BLaER1 treated with 17β-estradiol and CSF1 and Interleukin-3, amounts not matched to agents 10 nM and 100 nM (cell line): ENCODE measurements at regions not wholly inside any gene's neighbourhood (a gene's known extent, or its start where the extent isn't known, plus 50 kb on each side); places are given as distances from the start of the nearest gene placed in this dataset.

ENCODE experiments used
- H3K27ac ChIP-seq, 11 experiments: shearing (Covaris generic); formaldehyde crosslinking; 2 replicates each; pipeline ENCODE4 v1.8.1; 2022
- H3K27me3 ChIP-seq, 11 experiments: shearing (Covaris generic); formaldehyde crosslinking; 2 replicates each; pipeline ENCODE4 v1.8.1; 2022
- H3K36me3 ChIP-seq, 11 experiments: shearing (Covaris generic); formaldehyde crosslinking; 2 replicates each; pipeline ENCODE4 v1.8.1; 2022
- H3K4me1 ChIP-seq, 10 experiments: shearing (Covaris generic); formaldehyde crosslinking; 2 replicates each; pipeline ENCODE4 v1.8.1; 2022
- H3K4me2 ChIP-seq, 11 experiments: shearing (Covaris generic); formaldehyde crosslinking; 2 replicates each; pipeline ENCODE4 v1.8.1; 2022
- H3K4me3 ChIP-seq, 10 experiments: shearing (Covaris generic); formaldehyde crosslinking; 2 replicates each; pipeline ENCODE4 v1.8.1; 2022
- H3K9ac ChIP-seq, 11 experiments: shearing (Covaris generic); formaldehyde crosslinking; 2 replicates each; pipeline ENCODE4 v1.8.1; 2022
- H3K9me3 ChIP-seq, 11 experiments: shearing (Covaris generic); formaldehyde crosslinking; replicated peaks in 1 of 11; 2 replicates each; pipeline ENCODE4 v1.8.1; 2022
- H4K20me1 ChIP-seq, 11 experiments: shearing (Covaris generic); formaldehyde crosslinking; 2 replicates each; pipeline ENCODE4 v1.8.1; 2022
- Cebpa-rat ChIP-seq, 11 experiments: shearing (Covaris generic); IDR thresholded peaks; 2 replicates each; pipeline ENCODE4 v1.8.1; 2022

GRCh38 chr4:120314969-120315368, 248.3 kb upstream of the MAD2L1 start:
- Histone ChIP-seq H3K27me3 (no peaks in the 10 kb centered on the region), H3K27ac (no peak overlapping the region), H3K9me3 (peaks cover 0 to 8% (median 0%) of the 10 kb centered on the region in 11 experiments; a peak in 5 of 22 replicates), H3K4me1 (peaks cover 0 to 21% (median 9%) of the 10 kb centered on the region in 10 experiments; a peak in 14 of 20 replicates), H4K20me1 (no peaks in the 10 kb centered on the region), H3K9ac (no peak overlapping the region), H3K4me3 (no peak overlapping the region), H3K36me3 (no peaks in the 10 kb centered on the region), H3K4me2 (no peak overlapping the region)
- no peak for TF ChIP-seq Cebpa-rat (IDR thresholded peaks at IDR 0.05)

GRCh38 chr4:120304801-120305200, 238.2 kb upstream of the MAD2L1 start:
- peaks cover 0 to 14% (median 0%) of the 10 kb centered on the region in 10 experiments; a peak in 3 of 20 replicates for H3K4me1 ChIP-seq
- H3K4me3 ChIP-seq: no peak overlapping the region
- no peaks in the 10 kb centered on the region for H3K9me3 ChIP-seq
- no peak for TF ChIP-seq Cebpa-rat (IDR thresholded peaks at IDR 0.05)
- H4K20me1 ChIP-seq: no peaks in the 10 kb centered on the region
- no peak overlapping the region for H3K9ac ChIP-seq
- H3K4me2 ChIP-seq: no peak overlapping the region; a peak in 1 of 22 replicates
- H3K36me3 ChIP-seq: no peaks in the 10 kb centered on the region
- H3K27ac ChIP-seq: no peak overlapping the region
- H3K27me3 ChIP-seq: no peaks in the 10 kb centered on the region

GRCh38 chr4:120299631-120300030, 233.0 kb upstream of the MAD2L1 start:
- peaks cover 0 to 21% (median 0%) of the 10 kb centered on the region in 10 experiments; a peak in 3 of 20 replicates for H3K4me1 ChIP-seq
- no peaks in the 10 kb centered on the region for H3K27me3 ChIP-seq
- no peaks in the 10 kb centered on the region for H3K36me3 ChIP-seq
- no peaks in the 10 kb centered on the region for H4K20me1 ChIP-seq
- no peaks in the 10 kb centered on the region for H3K9me3 ChIP-seq
- TF ChIP-seq Cebpa-rat (IDR thresholded peaks at IDR 0.05): no peak
- H3K4me2 ChIP-seq: no peak overlapping the region
- H3K4me3 ChIP-seq: no peak overlapping the region
- no peak overlapping the region for H3K27ac ChIP-seq
- no peak overlapping the region for H3K9ac ChIP-seq

- TF ChIP-seq Cebpa-rat (IDR thresholded peaks at IDR 0.05): no peak
- Histone ChIP-seq H3K4me2 (no peak overlapping the region), H3K9ac (no peak overlapping the region), H4K20me1 (no peaks in the 10 kb centered on the region), H3K4me3 (no peak overlapping the region), H3K27me3 (no peaks in the 10 kb centered on the region), H3K9me3 (no peaks in the 10 kb centered on the region), H3K4me1 (peaks cover 0 to 9% (median 0%) of the 10 kb centered on the region in 10 experiments; a peak in 2 of 20 replicates), H3K27ac (no peak overlapping the region), H3K36me3 (no peaks in the 10 kb centered on the region)
Measured at GRCh38 chr4:120293341-120293740, 226.7 kb upstream of the MAD2L1 start.

GRCh38 chr4:120291541-120291940, 224.9 kb upstream of the MAD2L1 start:
- no peaks in the 10 kb centered on the region for H3K4me1 ChIP-seq
- H3K27ac ChIP-seq: no peak overlapping the region
- no peak overlapping the region for H3K9ac ChIP-seq
- no peak overlapping the region for H3K4me2 ChIP-seq
- no peaks in the 10 kb centered on the region for H3K36me3 ChIP-seq
- TF ChIP-seq Cebpa-rat (IDR thresholded peaks at IDR 0.05): no peak
- no peaks in the 10 kb centered on the region for H4K20me1 ChIP-seq
- H3K4me3 ChIP-seq: no peak overlapping the region
- no peaks in the 10 kb centered on the region for H3K9me3 ChIP-seq
- no peaks in the 10 kb centered on the region for H3K27me3 ChIP-seq

GRCh38 chr4:120290553-120290952, 223.9 kb upstream of the MAD2L1 start:
- Histone ChIP-seq H3K9me3 (no peaks in the 10 kb centered on the region), H3K4me3 (no peak overlapping the region), H3K4me2 (no peak overlapping the region), H3K27me3 (no peaks in the 10 kb centered on the region), H4K20me1 (no peaks in the 10 kb centered on the region), H3K36me3 (no peaks in the 10 kb centered on the region), H3K27ac (no peak overlapping the region), H3K9ac (no peak overlapping the region), H3K4me1 (no peaks in the 10 kb centered on the region)
- no peak for TF ChIP-seq Cebpa-rat (IDR thresholded peaks at IDR 0.05)

- TF ChIP-seq Cebpa-rat (IDR thresholded peaks at IDR 0.05): no peak
- H3K27ac ChIP-seq: no peak overlapping the region
- H3K4me3 ChIP-seq: no peak overlapping the region
- H4K20me1 ChIP-seq: no peaks in the 10 kb centered on the region
- H3K27me3 ChIP-seq: no peaks in the 10 kb centered on the region
- H3K9me3 ChIP-seq: no peaks in the 10 kb centered on the region
- H3K4me2 ChIP-seq: no peak overlapping the region
- H3K9ac ChIP-seq: no peak overlapping the region
- H3K36me3 ChIP-seq: no peaks in the 10 kb centered on the region
- no peaks in the 10 kb centered on the region for H3K4me1 ChIP-seq
Measured at GRCh38 chr4:120286813-120287212, 220.2 kb upstream of the MAD2L1 start.

GRCh38 chr4:120281581-120281980, 214.9 kb upstream of the MAD2L1 start:
- Histone ChIP-seq H3K4me1 (no peaks in the 10 kb centered on the region), H3K27me3 (no peaks in the 10 kb centered on the region), H4K20me1 (no peaks in the 10 kb centered on the region), H3K9ac (no peak overlapping the region), H3K36me3 (no peaks in the 10 kb centered on the region), H3K9me3 (no peaks in the 10 kb centered on the region), H3K27ac (no peak overlapping the region), H3K4me3 (no peak overlapping the region), H3K4me2 (no peak overlapping the region)
- TF ChIP-seq Cebpa-rat (IDR thresholded peaks at IDR 0.05): no peak

GRCh38 chr4:120277391-120277790, 210.7 kb upstream of the MAD2L1 start:
- H3K9me3 ChIP-seq: no peaks in the 10 kb centered on the region
- no peak overlapping the region for H3K9ac ChIP-seq
- H3K27me3 ChIP-seq: no peaks in the 10 kb centered on the region
- H3K4me1 ChIP-seq: no peaks in the 10 kb centered on the region
- H3K36me3 ChIP-seq: no peaks in the 10 kb centered on the region
- no peaks in the 10 kb centered on the region for H4K20me1 ChIP-seq
- no peak overlapping the region for H3K4me3 ChIP-seq
- TF ChIP-seq Cebpa-rat (IDR thresholded peaks at IDR 0.05): no peak
- no peak overlapping the region for H3K27ac ChIP-seq
- no peak overlapping the region for H3K4me2 ChIP-seq

GRCh38 chr4:120266602-120267001, 200.0 kb upstream of the MAD2L1 start:
- H3K9me3 ChIP-seq: no peaks in the 10 kb centered on the region; a peak in 1 of 22 replicates
- H3K4me2 ChIP-seq: no peak overlapping the region
- no peaks in the 10 kb centered on the region for H3K27me3 ChIP-seq
- no peaks in the 10 kb centered on the region for H4K20me1 ChIP-seq
- H3K9ac ChIP-seq: no peak overlapping the region
- H3K36me3 ChIP-seq: no peaks in the 10 kb centered on the region
- H3K4me3 ChIP-seq: no peak overlapping the region
- H3K4me1 ChIP-seq: no peaks in the 10 kb centered on the region
- no peak for TF ChIP-seq Cebpa-rat (IDR thresholded peaks at IDR 0.05)
- no peak overlapping the region for H3K27ac ChIP-seq
